ENCODE measurements at regions not wholly inside any gene's neighbourhood (a gene's known extent, or its start where the extent isn't known, plus 50 kb on each side); places are given as distances from the start of the nearest gene placed in this dataset.

- DNase-seq (ENCODE audit: low read depth, low spot score) = no peak
- H3K36me3 ChIP-seq (ENCODE audit: control insufficient read depth in 2 of 2, extremely low read depth in 1 of 2, insufficient read depth in 2 of 2, low read length in 2 of 2) = no peaks in the 10 kb centered on the region
- H3K9me1 ChIP-seq (ENCODE audit: control insufficient read depth, extremely low read depth, insufficient read depth, low read length) = no peaks in the 10 kb centered on the region
- TF ChIP-seq EZH2 (IDR thresholded peaks at IDR 0.05; ENCODE audit: low read length) (no peak), CTCF (optimal IDR thresholded peaks at IDR 0.05 in 1 of 3, IDR thresholded peaks at IDR 0.05 in 1 of 3, conservative IDR thresholded peaks at IDR 0.05 in 1 of 3; ENCODE audit: extremely low read depth in 1 of 3, insufficient read depth in 2 of 3, low read length in 3 of 3) (no peak)
- H3K9ac ChIP-seq (ENCODE audit: control insufficient read depth, extremely low read depth, insufficient read depth, low read length) = no peak overlapping the region
- dilution Hi-C loops (cut with MboI; ENCODE audit: extremely low pct_ligation_motif_present, low sequenced_read_pairs) = no loop called here
- H3K27ac ChIP-seq (ENCODE audit: control insufficient read depth, insufficient read depth, low read length) = no peak overlapping the region
- no peaks in the 10 kb centered on the region for H3K9me3 ChIP-seq (ENCODE audit: control insufficient read depth, low read depth, low read length)
- no peaks in the 10 kb centered on the region for H3K79me2 ChIP-seq (ENCODE audit: control insufficient read depth, insufficient read depth, low read length)
- H2AFZ ChIP-seq (ENCODE audit: control insufficient read depth, low read length) = no peak overlapping the region
- H3K4me1 ChIP-seq (ENCODE audit: control insufficient read depth, extremely low read depth, insufficient read depth, low read length) = no peaks in the 10 kb centered on the region
- no peak for FAIRE-seq
- no peak overlapping the region for H3K4me2 ChIP-seq (ENCODE audit: control insufficient read depth, extremely low read depth, insufficient read depth, low read depth, low read length)
- no peak overlapping the region for H3K4me3 ChIP-seq (ENCODE audit: control insufficient read depth in 2 of 3, extremely low read depth in 1 of 3, insufficient read depth in 2 of 3, low read depth in 1 of 3, low read length in 3 of 3)
- no peaks in the 10 kb centered on the region for H4K20me1 ChIP-seq (ENCODE audit: control insufficient read depth, extremely low read depth, insufficient read depth, low read length)
- no peaks in the 10 kb centered on the region for H3K27me3 ChIP-seq (ENCODE audit: control insufficient read depth, extremely low read depth, insufficient read depth, low read length)
Measured at GRCh38 chrX:3963980-3964379, 250.5 kb upstream of the PRKX start.

DNA sequence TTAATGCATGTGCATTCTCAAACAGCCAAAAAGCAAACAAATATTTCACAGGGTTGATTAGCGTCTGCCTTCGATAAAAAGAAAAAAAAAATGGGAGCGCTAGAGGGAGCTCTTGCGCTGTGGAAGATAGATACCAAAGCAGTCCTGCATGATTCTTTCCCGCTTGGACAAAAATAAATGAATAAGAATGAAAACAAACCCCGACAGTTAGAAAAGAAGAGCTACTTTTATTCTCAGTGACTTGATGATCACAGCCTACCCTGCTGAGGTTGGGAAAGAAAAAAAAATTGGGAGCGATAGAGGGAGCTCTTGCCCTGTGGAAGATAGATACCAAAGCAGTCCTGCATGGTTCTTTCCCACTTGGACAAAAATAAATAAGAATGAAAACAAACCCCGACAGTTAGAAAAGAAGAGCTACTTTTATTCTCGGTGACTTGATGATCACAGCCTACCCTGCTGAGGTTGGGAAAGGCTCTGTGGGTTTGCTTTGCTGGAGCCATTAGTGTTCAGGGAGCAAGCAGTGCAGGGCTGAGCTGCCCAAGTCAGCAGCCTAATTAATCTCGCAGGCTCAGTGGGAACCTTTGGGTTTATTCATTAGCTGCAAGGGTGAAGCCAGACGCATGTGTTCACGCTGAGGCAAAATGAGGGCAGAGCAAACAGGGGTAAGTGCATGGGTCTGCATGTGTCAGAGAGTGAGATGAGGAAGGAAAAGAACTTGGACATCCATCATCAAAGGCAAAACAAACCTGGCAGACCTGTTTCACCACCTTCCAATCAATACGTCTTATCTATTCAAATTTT lies 249.3 kb upstream of the PRKX start:
- Histone ChIP-seq H4K20me1 (ENCODE audit: control insufficient read depth, extremely low read depth, insufficient read depth, low read length) (no peaks in the 10 kb centered on the region), H3K36me3 (ENCODE audit: control insufficient read depth in 2 of 2, extremely low read depth in 1 of 2, insufficient read depth in 2 of 2, low read length in 2 of 2) (no peaks in the 10 kb centered on the region), H2AFZ (ENCODE audit: control insufficient read depth, low read length) (no peak overlapping the region), H3K4me3 (ENCODE audit: control insufficient read depth in 2 of 3, extremely low read depth in 1 of 3, insufficient read depth in 2 of 3, low read depth in 1 of 3, low read length in 3 of 3) (no peak overlapping the region), H3K9me1 (ENCODE audit: control insufficient read depth, extremely low read depth, insufficient read depth, low read length) (no peaks in the 10 kb centered on the region), H3K4me1 (ENCODE audit: control insufficient read depth, extremely low read depth, insufficient read depth, low read length) (no peaks in the 10 kb centered on the region), H3K27ac (ENCODE audit: control insufficient read depth, insufficient read depth, low read length) (no peak overlapping the region), H3K9me3 (ENCODE audit: control insufficient read depth, low read depth, low read length) (no peaks in the 10 kb centered on the region), H3K4me2 (ENCODE audit: control insufficient read depth, extremely low read depth, insufficient read depth, low read depth, low read length) (no peak overlapping the region), H3K9ac (ENCODE audit: control insufficient read depth, extremely low read depth, insufficient read depth, low read length) (no peak overlapping the region), H3K79me2 (ENCODE audit: control insufficient read depth, insufficient read depth, low read length) (no peaks in the 10 kb centered on the region), H3K27me3 (ENCODE audit: control insufficient read depth, extremely low read depth, insufficient read depth, low read length) (no peaks in the 10 kb centered on the region)
- dilution Hi-C loops (cut with MboI; ENCODE audit: extremely low pct_ligation_motif_present, low sequenced_read_pairs) = no loop called here
- TF ChIP-seq CTCF (optimal IDR thresholded peaks at IDR 0.05 in 1 of 3, IDR thresholded peaks at IDR 0.05 in 1 of 3, conservative IDR thresholded peaks at IDR 0.05 in 1 of 3; ENCODE audit: extremely low read depth in 1 of 3, insufficient read depth in 2 of 3, low read length in 3 of 3) (peak; percentile 31 to 51 (median 45)), EZH2 (IDR thresholded peaks at IDR 0.05; ENCODE audit: low read length) (no peak)
- FAIRE-seq (no peak), DNase-seq (ENCODE audit: low read depth, low spot score) (no peak)
